SK-N-SH treated with all-trans-retinoic acid at 6 μM for 48 hours (cell line): ENCODE measurements at regions not wholly inside any gene's neighbourhood (a gene's known extent, or its start where the extent isn't known, plus 50 kb on each side); places are given as distances from the start of the nearest gene placed in this dataset.
"Not testable (repeated sequence)": the region's sequence is repeated elsewhere in the genome, so short reads cannot be mapped to it uniquely, and the experiment has no call there.

Source experiments
- ATAC-seq: fragments of 200-7000 bp; cut with Tn5 transposase; 3 replicates; pipeline ENCODE4 v1.9.1; 2020; ENCODE audit warnings: mild to moderate bottlenecking, moderate library complexity
- BACH2 ChIP-seq: fragments of 250-450 bp; sonication (Bioruptor Pico); IDR thresholded peaks from 2 replicates; pipeline ENCODE4 v1.9.0; 2021; ENCODE audit warnings: mild to moderate bottlenecking, borderline replicate concordance
- CREB5 ChIP-seq: fragments of 250-450 bp; sonication (Bioruptor Pico); IDR thresholded peaks from 2 replicates; pipeline ENCODE4 v1.5.1; 2020; ENCODE audit warnings: low read depth, mild to moderate bottlenecking, moderate library complexity
- CSDC2 ChIP-seq: fragments of 250-450 bp; sonication (Bioruptor Pico); IDR thresholded peaks from 2 replicates; pipeline ENCODE4 v1.5.0; 2020; ENCODE audit warnings: mild to moderate bottlenecking, moderate library complexity
- CSRNP3 ChIP-seq: fragments of 250-450 bp; sonication (Bioruptor Pico); IDR thresholded peaks from 2 replicates; pipeline ENCODE4 v1.5.1; 2021; ENCODE audit warnings: mild to moderate bottlenecking, moderate library complexity
- ESRRG ChIP-seq: fragments of 250-450 bp; sonication (Bioruptor Pico); IDR thresholded peaks from 2 replicates; pipeline ENCODE4 v1.6.1; 2021; ENCODE audit warnings: mild to moderate bottlenecking
- GLIS3 ChIP-seq: fragments of 250-450 bp; sonication (Bioruptor Pico); IDR thresholded peaks from 2 replicates; pipeline ENCODE4 v1.5.0; 2020; ENCODE audit warnings: mild to moderate bottlenecking, moderate library complexity
- ISL1 ChIP-seq: fragments of 250-450 bp; sonication (Bioruptor Pico); IDR thresholded peaks from 2 replicates; pipeline ENCODE4 v2.1.2; 2022; ENCODE audit warnings: mild to moderate bottlenecking, moderate library complexity
- OSR1 ChIP-seq: fragments of 250-450 bp; sonication (Bioruptor Pico); IDR thresholded peaks from 2 replicates; pipeline ENCODE4 v1.8.0; 2022; ENCODE audit warnings: moderate library complexity, mild to moderate bottlenecking, inconsistent platforms
- PATZ1 ChIP-seq: fragments of 250-450 bp; sonication (Bioruptor Pico); IDR thresholded peaks from 2 replicates; pipeline ENCODE4 v1.8.0; 2020; ENCODE audit warnings: mild to moderate bottlenecking, moderate library complexity, borderline replicate concordance
- POU6F1 ChIP-seq: fragments of 250-450 bp; sonication (Bioruptor Pico); IDR thresholded peaks from 2 replicates; pipeline ENCODE4 v1.8.0; 2021; ENCODE audit warnings: low read depth, mild to moderate bottlenecking, moderate library complexity, borderline replicate concordance
- PPARA ChIP-seq: fragments of 250-450 bp; sonication (Bioruptor Pico); IDR thresholded peaks from 2 replicates; pipeline ENCODE4 v1.5.0; 2020; ENCODE audit warnings: mild to moderate bottlenecking, borderline replicate concordance
- RARB ChIP-seq: fragments of 250-450 bp; sonication (Bioruptor Pico); IDR thresholded peaks from 2 replicates; pipeline ENCODE4 v1.8.0; 2021; ENCODE audit warnings: mild to moderate bottlenecking, moderate library complexity
- SNAI2 ChIP-seq: fragments of 250-450 bp; sonication (Bioruptor Pico); IDR thresholded peaks from 2 replicates; pipeline ENCODE4 v1.5.0; 2020; ENCODE audit warnings: mild to moderate bottlenecking, moderate library complexity
- TCF4 ChIP-seq: fragments of 250-450 bp; sonication (Bioruptor Pico); IDR thresholded peaks from 2 replicates; pipeline ENCODE4 v1.8.0; 2021; ENCODE audit warnings: mild to moderate bottlenecking, moderate library complexity, borderline replicate concordance
- TOX ChIP-seq: fragments of 250-450 bp; sonication (Bioruptor Pico); IDR thresholded peaks from 2 replicates; pipeline ENCODE4 v1.8.0; 2021; ENCODE audit warnings: mild to moderate bottlenecking, moderate library complexity, borderline replicate concordance
- TSHZ2 ChIP-seq: fragments of 250-450 bp; sonication (Bioruptor Pico); IDR thresholded peaks from 2 replicates; pipeline ENCODE4 v1.5.0; 2020; ENCODE audit warnings: mild to moderate bottlenecking, moderate library complexity
- ZC3H10 ChIP-seq: fragments of 250-450 bp; sonication (Bioruptor Pico); IDR thresholded peaks from 2 replicates; pipeline ENCODE4 v1.5.1; 2021; ENCODE audit warnings: mild to moderate bottlenecking, moderate library complexity
- ZFP3 ChIP-seq: fragments of 250-450 bp; sonication (Bioruptor Pico); IDR thresholded peaks from 2 replicates; pipeline ENCODE4 v1.5.0; 2020; ENCODE audit warnings: mild to moderate bottlenecking, moderate library complexity
- ZFP30 ChIP-seq: fragments of 450-650 bp; formaldehyde crosslinking; IDR thresholded peaks from 2 replicates; pipeline ENCODE4 v1.5.0; 2022; ENCODE audit warnings: mild to moderate bottlenecking, moderate library complexity
- ZNF565 ChIP-seq: fragments of 450-650 bp; formaldehyde crosslinking; conservative IDR thresholded peaks from 2 replicates; pipeline ENCODE4 v1.5.0; 2020; ENCODE audit warnings: low read depth, mild to moderate bottlenecking, moderate library complexity
- ZNF70 ChIP-seq: fragments of 450-650 bp; formaldehyde crosslinking; IDR thresholded peaks from 2 replicates; pipeline ENCODE4 v1.5.0; 2020; ENCODE audit warnings: mild to moderate bottlenecking, moderate library complexity
- ZNF8 ChIP-seq: fragments of 450-650 bp; formaldehyde crosslinking; IDR thresholded peaks from 2 replicates; pipeline ENCODE4 v1.5.0; 2020; ENCODE audit warnings: mild to moderate bottlenecking, moderate library complexity

GRCh38 chr5:14928661-14929060 lies 57.1 kb upstream of the ANKH start:
- ATAC-seq, result no peak
- TF ChIP-seq BACH2 (CRISPR knock-in tag) (no peak), RARB (CRISPR knock-in tag) (no peak), PATZ1 (CRISPR knock-in tag) (no peak), CSDC2 (no peak), ZFP3 (no peak), CREB5 (no peak), ESRRG (no peak), OSR1 (no peak), TOX (CRISPR knock-in tag) (no peak), ZNF8 (CRISPR knock-in tag) (no peak), ZFP30 (no peak), SNAI2 (CRISPR knock-in tag) (no peak), ZNF70 (no peak), TCF4 (CRISPR knock-in tag) (no peak)

GRCh38 chr5:14925326-14925725 lies 53.7 kb upstream of the ANKH start:
- ATAC-seq, result no peak

GRCh38 chr5:14922952-14923351 lies 51.4 kb upstream of the ANKH start:
- ATAC-seq, result not testable (repeated sequence)

More at GRCh38 chr5:14925326-14925725, 53.7 kb upstream of the ANKH start:
- TF ChIP-seq RARB (CRISPR knock-in tag) (no peak), SNAI2 (CRISPR knock-in tag) (no peak), ZNF8 (CRISPR knock-in tag) (no peak), CREB5 (no peak), CSDC2 (no peak), GLIS3 (no peak), ISL1 (no peak), ZFP3 (no peak), ZNF70 (no peak), OSR1 (no peak), TOX (CRISPR knock-in tag) (no peak), CSRNP3 (CRISPR knock-in tag) (no peak), PPARA (CRISPR knock-in tag) (no peak), ZFP30 (no peak), TCF4 (CRISPR knock-in tag) (no peak), ZNF565 (CRISPR knock-in tag) (no peak), POU6F1 (CRISPR knock-in tag) (no peak), ZC3H10 (CRISPR knock-in tag) (no peak), BACH2 (CRISPR knock-in tag) (no peak), ESRRG (no peak)

GRCh38 chr5:14922456-14922855 lies 50.9 kb upstream of the ANKH start:
- no peak for TF ChIP-seq RARB (CRISPR knock-in tag)
- no peak for TF ChIP-seq TSHZ2
- TF ChIP-seq, all 23 proteins: peak for 0
- ATAC-seq, result no peak
